WTC11 (cell line): ENCODE measurements at regions not wholly inside any gene's neighbourhood (a gene's known extent, or its start where the extent isn't known, plus 50 kb on each side); places are given as distances from the start of the nearest gene placed in this dataset.

Experiments
- ATF6 ChIP-seq: sonication (generic); formaldehyde crosslinking; IDR thresholded peaks from 2 replicates; pipeline ENCODE4 v1.8.1; 2023; ENCODE audit warnings: mild to moderate bottlenecking, missing genetic modification reagents
- CBFB ChIP-seq: sonication (generic); formaldehyde crosslinking; IDR thresholded peaks from 2 replicates; pipeline ENCODE4 v1.8.1; 2022; ENCODE audit warnings: mild to moderate bottlenecking, low read depth, missing genetic modification reagents
- CTCF ChIP-seq: fragments of 200-600 bp; IDR thresholded peaks from 2 replicates; pipeline ENCODE4 v1.8.0; 2022; ENCODE audit warnings: antibody characterized with exemption
- E2F5 ChIP-seq: sonication (generic); formaldehyde crosslinking; IDR thresholded peaks from 2 replicates; pipeline ENCODE4 v1.8.1; 2022; ENCODE audit warnings: mild to moderate bottlenecking, moderate library complexity, missing genetic modification reagents
- ELF4 ChIP-seq: sonication (generic); formaldehyde crosslinking; IDR thresholded peaks from 2 replicates; pipeline ENCODE4 v1.8.1; 2022; ENCODE audit warnings: low read depth, mild to moderate bottlenecking, moderate library complexity, missing genetic modification reagents
- JUN ChIP-seq: sonication (generic); formaldehyde crosslinking; IDR thresholded peaks from 2 replicates; pipeline ENCODE4 v1.8.0; 2023; ENCODE audit warnings: mild to moderate bottlenecking, missing genetic modification reagents
- MXD4 ChIP-seq: fragments of 250-450 bp; sonication (Bioruptor Pico); IDR thresholded peaks from 2 replicates; pipeline ENCODE4 v1.8.0; 2021; ENCODE audit warnings: mild to moderate bottlenecking, moderate library complexity, borderline replicate concordance
- NFATC4 ChIP-seq: fragments of 250-450 bp; sonication (Bioruptor Pico); IDR thresholded peaks from 2 replicates; pipeline ENCODE4 v1.9.0; 2021; ENCODE audit warnings: mild to moderate bottlenecking
- NR2C2 ChIP-seq: sonication (generic); formaldehyde crosslinking; IDR thresholded peaks from 2 replicates; pipeline ENCODE4 v1.8.0; 2022; ENCODE audit warnings: mild to moderate bottlenecking, missing genetic modification reagents
- RELA ChIP-seq: sonication (generic); formaldehyde crosslinking; IDR thresholded peaks from 2 replicates; pipeline ENCODE4 v1.8.1; 2022; ENCODE audit warnings: missing genetic modification reagents, mild to moderate bottlenecking, borderline replicate concordance
- SP1 ChIP-seq: sonication (generic); formaldehyde crosslinking; conservative IDR thresholded peaks from 2 replicates; pipeline ENCODE4 v1.8.1; 2022; ENCODE audit warnings: missing genetic modification reagents
- USF1 ChIP-seq: sonication (generic); formaldehyde crosslinking; IDR thresholded peaks from 2 replicates; pipeline ENCODE4 v1.8.0; 2022; ENCODE audit warnings: mild to moderate bottlenecking, missing genetic modification reagents
- ZNF263 ChIP-seq: sonication (generic); formaldehyde crosslinking; IDR thresholded peaks from 2 replicates; pipeline ENCODE4 v1.8.1; 2022; ENCODE audit warnings: low read depth, mild to moderate bottlenecking, moderate library complexity, missing genetic modification reagents
- TF ChIP-seq, protein P1 (sequence below): sonication (generic); formaldehyde crosslinking; IDR thresholded peaks from 2 replicates; pipeline ENCODE4 v1.8.0; 2022; ENCODE audit warnings: missing genetic modification reagents

GRCh38 chr20:57808264-57809070 lies 98.7 kb upstream of the PMEPA1 start:
- TF ChIP-seq, protein P1, sequence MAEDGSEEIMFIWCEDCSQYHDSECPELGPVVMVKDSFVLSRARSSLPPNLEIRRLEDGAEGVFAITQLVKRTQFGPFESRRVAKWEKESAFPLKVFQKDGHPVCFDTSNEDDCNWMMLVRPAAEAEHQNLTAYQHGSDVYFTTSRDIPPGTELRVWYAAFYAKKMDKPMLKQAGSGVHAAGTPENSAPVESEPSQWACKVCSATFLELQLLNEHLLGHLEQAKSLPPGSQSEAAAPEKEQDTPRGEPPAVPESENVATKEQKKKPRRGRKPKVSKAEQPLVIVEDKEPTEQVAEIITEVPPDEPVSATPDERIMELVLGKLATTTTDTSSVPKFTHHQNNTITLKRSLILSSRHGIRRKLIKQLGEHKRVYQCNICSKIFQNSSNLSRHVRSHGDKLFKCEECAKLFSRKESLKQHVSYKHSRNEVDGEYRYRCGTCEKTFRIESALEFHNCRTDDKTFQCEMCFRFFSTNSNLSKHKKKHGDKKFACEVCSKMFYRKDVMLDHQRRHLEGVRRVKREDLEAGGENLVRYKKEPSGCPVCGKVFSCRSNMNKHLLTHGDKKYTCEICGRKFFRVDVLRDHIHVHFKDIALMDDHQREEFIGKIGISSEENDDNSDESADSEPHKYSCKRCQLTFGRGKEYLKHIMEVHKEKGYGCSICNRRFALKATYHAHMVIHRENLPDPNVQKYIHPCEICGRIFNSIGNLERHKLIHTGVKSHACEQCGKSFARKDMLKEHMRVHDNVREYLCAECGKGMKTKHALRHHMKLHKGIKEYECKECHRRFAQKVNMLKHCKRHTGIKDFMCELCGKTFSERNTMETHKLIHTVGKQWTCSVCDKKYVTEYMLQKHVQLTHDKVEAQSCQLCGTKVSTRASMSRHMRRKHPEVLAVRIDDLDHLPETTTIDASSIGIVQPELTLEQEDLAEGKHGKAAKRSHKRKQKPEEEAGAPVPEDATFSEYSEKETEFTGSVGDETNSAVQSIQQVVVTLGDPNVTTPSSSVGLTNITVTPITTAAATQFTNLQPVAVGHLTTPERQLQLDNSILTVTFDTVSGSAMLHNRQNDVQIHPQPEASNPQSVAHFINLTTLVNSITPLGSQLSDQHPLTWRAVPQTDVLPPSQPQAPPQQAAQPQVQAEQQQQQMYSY (CRISPR knock-in tag), result no peak
- TF ChIP-seq CTCF (no peak), NR2C2 (CRISPR knock-in tag) (no peak), E2F5 (CRISPR knock-in tag) (no peak), MXD4 (CRISPR knock-in tag) (no peak), USF1 (CRISPR knock-in tag) (no peak), CBFB (CRISPR knock-in tag) (no peak), ATF6 (CRISPR knock-in tag) (no peak), NFATC4 (CRISPR knock-in tag) (no peak), JUN (CRISPR knock-in tag) (no peak), ZNF263 (CRISPR knock-in tag) (no peak), SP1 (CRISPR knock-in tag) (no peak), ELF4 (no peak), RELA (CRISPR knock-in tag) (no peak)
